Sigmoid colon (tissue), 6 donors: ENCODE measurements at regions not wholly inside any gene's neighbourhood (a gene's known extent, or its start where the extent isn't known, plus 50 kb on each side); places are given as distances from the start of the nearest gene placed in this dataset.
A peak's percentile ranks its signal among the peaks of the same experiment; 100 is the strongest.

ENCODE experiments used
- DNase-seq: peaks from one replicate; pipeline ENCODE4 v3.0.0-alpha.2; 2019
- H3K27ac ChIP-seq, 4 donors: fragments of 200-600 bp; sonication (generic); one replicate each; pipeline ENCODE4 v1.5.1; 2016 to 2019; ENCODE audit warnings: mild to moderate bottlenecking in 1 of 4
- H3K27me3 ChIP-seq, 3 donors: fragments of 200-600 bp; sonication (generic); one replicate each; pipeline ENCODE4 v1.5.1; 2019; ENCODE audit warnings: mild to moderate bottlenecking in 1 of 3
- H3K36me3 ChIP-seq, 4 donors: fragments of 200-600 bp; sonication (generic); one replicate each; pipeline ENCODE4 v1.5.1; 2016 to 2019
- H3K4me1 ChIP-seq, 4 donors: fragments of 200-600 bp; sonication (generic); one replicate each; pipeline ENCODE4 v1.5.1; 2017 to 2019
- H3K4me3 ChIP-seq, 4 donors: fragments of 200-600 bp; sonication (generic); one replicate each; pipeline ENCODE4 v1.5.1; 2017 to 2019; ENCODE audit warnings: mild to moderate bottlenecking in 2 of 4, moderate library complexity in 1 of 4
- H3K9me3 ChIP-seq, 4 donors: fragments of 200-600 bp in 3 of 4; sonication (generic) in 3 of 4; one replicate each; pipeline versions ENCODE4 v1.5.1 to v1.6.1; 2013 to 2019
- CTCF ChIP-seq, 4 experiments: fragments of 450-650 bp in 3 of 4; fragments of 200-600 bp in 1 of 4; IDR thresholded peaks; one replicate each; pipeline ENCODE4 v1.5.1; 2016 to 2019; ENCODE audit warnings: antibody characterized with exemption in 4 of 4, mild to moderate bottlenecking in 3 of 4, moderate library complexity in 2 of 4
- EP300 ChIP-seq, 4 donors: sonication (generic); formaldehyde crosslinking; IDR thresholded peaks; one replicate each; pipeline ENCODE4 v1.6.1; 2017; ENCODE audit warnings: antibody characterized with exemption in 4 of 4
- POLR2A ChIP-seq, 2 donors: fragments of 450-650 bp; IDR thresholded peaks; one replicate each; pipeline ENCODE4 v1.6.1; 2016; ENCODE audit warnings: antibody characterized with exemption in 2 of 2, mild to moderate bottlenecking in 2 of 2, moderate library complexity in 2 of 2
- POLR2AphosphoS5 ChIP-seq, 4 donors: sonication (generic); formaldehyde crosslinking; IDR thresholded peaks; one replicate each; pipeline ENCODE4 v1.6.1; 2017; ENCODE audit warnings: antibody characterized with exemption in 4 of 4
- WGBS, 2 donors: extraction: QIAGEN DNeasy Blood & Tissue Kit; methylation state at CpG; one replicate each; pipeline ENCODE4 v1.1.7; 2013; 5-methylcytosine and 5-hydroxymethylcytosine counted together
- intact Hi-C: fragments of 100-400 bp; cut with DNase I; formaldehyde crosslinking; loops from one replicate; pipeline ENCODE4 v1.15.1; 2023
- donor health status: healthy with polysubstance abuse.
- donor health status: healthy.

DNA sequence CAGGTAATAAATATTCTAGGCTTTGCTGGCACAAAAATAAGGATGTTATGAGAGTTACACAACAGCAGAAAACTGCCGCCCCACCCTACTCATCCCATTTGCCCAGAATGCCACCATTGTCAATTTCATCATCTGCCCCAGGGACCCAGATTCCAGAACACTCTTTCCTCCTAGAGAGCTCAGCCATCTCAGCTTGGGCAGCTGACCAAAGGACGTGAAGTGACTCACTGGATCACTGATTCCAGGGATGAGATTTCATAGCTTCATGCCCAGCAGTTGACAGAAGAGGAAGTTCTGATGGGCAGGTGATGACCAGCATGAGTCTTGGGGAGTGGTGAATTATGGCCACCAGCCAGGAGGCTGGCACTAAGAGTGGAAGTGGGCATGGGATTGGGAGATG, 450.3 kb downstream of the RMST start:
- Histone ChIP-seq H3K36me3 (no peaks in the 10 kb centered on the region), H3K9me3 (no peaks in the 10 kb centered on the region), H3K4me1 (no peaks in the 10 kb centered on the region), H3K4me3 (no peak overlapping the region), H3K27me3 (no peaks in the 10 kb centered on the region), H3K27ac (no peak overlapping the region)
- intact Hi-C loops, result no loop called here
- WGBS, 2 donors, result 71 to 79% methylated on average over 2 of the region's 2 CpGs
- no peak for DNase-seq
- no peak for TF ChIP-seq CTCF (IDR thresholded peaks at IDR 0.05)

DNA sequence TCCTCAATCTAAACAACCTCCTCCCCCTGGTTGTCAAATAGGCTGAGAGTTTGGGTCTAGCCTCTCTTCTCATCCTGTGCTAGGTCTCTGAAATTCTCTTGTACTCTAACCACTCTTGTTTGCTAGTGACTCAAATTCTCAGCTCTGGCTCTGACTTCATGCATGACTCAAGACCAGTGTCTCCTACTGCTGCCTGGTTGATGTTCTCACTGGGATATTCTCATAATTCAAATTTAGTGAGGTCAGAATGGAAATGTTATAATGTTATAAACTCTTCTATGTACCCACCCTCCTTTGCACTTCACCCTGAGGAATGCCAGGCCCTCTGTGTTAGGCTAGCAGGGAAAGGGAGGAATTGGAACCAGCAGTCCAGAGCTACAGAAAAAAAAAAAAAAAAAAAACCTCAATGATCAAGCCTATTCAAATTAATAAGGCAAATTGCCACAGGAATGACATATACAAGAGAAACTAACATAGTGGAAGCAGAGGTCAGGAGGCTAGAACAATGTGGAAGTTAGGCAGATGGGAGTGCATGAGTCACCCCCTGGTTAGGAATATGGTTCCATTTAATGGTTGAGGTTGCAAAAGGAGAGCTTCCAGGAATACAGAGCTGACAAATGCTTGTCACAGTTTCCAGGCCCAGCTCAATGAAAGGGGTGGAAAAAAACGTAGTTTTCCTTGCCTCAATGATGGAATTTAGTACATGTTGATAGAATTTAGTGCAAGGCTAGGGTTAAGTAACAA, 459.5 kb downstream of the RMST start:
- intact Hi-C loops, result no loop called here
- H3K27ac ChIP-seq, result peak overlapping the region in 3 of 4 donors; percentile 48 to 74 (median 55)
- H3K36me3 ChIP-seq, result no peaks in the 10 kb centered on the region
- H3K27me3 ChIP-seq, result no peaks in the 10 kb centered on the region
- no peaks in the 10 kb centered on the region for H3K9me3 ChIP-seq
- no peak overlapping the region for H3K4me3 ChIP-seq
- peaks cover 0 to 13% (median 7%) of the 10 kb centered on the region in 4 donors for H3K4me1 ChIP-seq
- DNase-seq, result no peak
- TF ChIP-seq POLR2A (IDR thresholded peaks at IDR 0.05), result no peak
- TF ChIP-seq EP300 (IDR thresholded peaks at IDR 0.05), result peak in 1 of 4 donors; percentile 28
- TF ChIP-seq POLR2AphosphoS5 (IDR thresholded peaks at IDR 0.05), result peak in 3 of 4 donors; percentile 16 to 62 (median 33)
- WGBS, 2 donors, result 20 to 53% methylated on average over 1 of the region's 1 CpG

DNA sequence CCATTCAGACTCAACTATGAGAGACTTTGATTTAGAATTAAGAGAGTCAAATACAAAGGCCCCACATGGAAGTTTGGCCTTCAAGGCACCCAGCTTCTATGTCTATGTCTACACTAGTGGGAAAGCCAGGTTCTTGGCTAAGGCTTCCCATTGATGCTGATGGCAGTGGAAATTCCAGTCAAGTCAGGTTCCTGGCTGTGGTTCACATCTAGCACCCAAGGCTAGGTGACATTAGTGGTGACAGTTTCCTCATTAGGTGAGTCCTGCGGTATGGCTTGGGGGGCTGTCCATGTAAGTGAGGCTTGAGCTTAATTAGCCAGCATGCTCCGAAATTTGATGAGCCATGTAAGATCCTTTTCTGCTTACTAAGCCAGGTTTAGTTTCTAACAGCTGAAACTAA, 460.9 kb downstream of the RMST start:
- Histone ChIP-seq H3K4me1 (peaks cover 0 to 19% (median 12%) of the 10 kb centered on the region in 4 donors), H3K4me3 (no peak overlapping the region), H3K27ac (peak overlapping the region in 1 of 4 donors; percentile 74), H3K36me3 (no peaks in the 10 kb centered on the region), H3K27me3 (no peaks in the 10 kb centered on the region), H3K9me3 (no peaks in the 10 kb centered on the region)
- no peak for TF ChIP-seq POLR2A (IDR thresholded peaks at IDR 0.05)
- no peak for TF ChIP-seq EP300 (IDR thresholded peaks at IDR 0.05)
- no peak for TF ChIP-seq CTCF (IDR thresholded peaks at IDR 0.05)
- TF ChIP-seq POLR2AphosphoS5 (IDR thresholded peaks at IDR 0.05), result no peak
- WGBS, 2 donors, result 81 to 86% methylated on average over 2 of the region's 2 CpGs
- DNase-seq, result no peak
- intact Hi-C loops, result no loop called here

GRCh38 chr12:97924122-97924521, 461.5 kb downstream of the RMST start:
- Histone ChIP-seq H3K9me3 (no peaks in the 10 kb centered on the region), H3K36me3 (no peaks in the 10 kb centered on the region), H3K27ac (no peak overlapping the region), H3K4me3 (no peak overlapping the region), H3K27me3 (no peaks in the 10 kb centered on the region), H3K4me1 (peaks cover 0 to 19% (median 12%) of the 10 kb centered on the region in 4 donors)
- 75 to 79% methylated on average over 4 of the region's 4 CpGs for WGBS, 2 donors
- DNase-seq, result no peak
- TF ChIP-seq EP300 (IDR thresholded peaks at IDR 0.05) (no peak), CTCF (IDR thresholded peaks at IDR 0.05) (no peak), POLR2A (IDR thresholded peaks at IDR 0.05) (no peak), POLR2AphosphoS5 (IDR thresholded peaks at IDR 0.05) (no peak)
- intact Hi-C loops, result no loop called here

DNA sequence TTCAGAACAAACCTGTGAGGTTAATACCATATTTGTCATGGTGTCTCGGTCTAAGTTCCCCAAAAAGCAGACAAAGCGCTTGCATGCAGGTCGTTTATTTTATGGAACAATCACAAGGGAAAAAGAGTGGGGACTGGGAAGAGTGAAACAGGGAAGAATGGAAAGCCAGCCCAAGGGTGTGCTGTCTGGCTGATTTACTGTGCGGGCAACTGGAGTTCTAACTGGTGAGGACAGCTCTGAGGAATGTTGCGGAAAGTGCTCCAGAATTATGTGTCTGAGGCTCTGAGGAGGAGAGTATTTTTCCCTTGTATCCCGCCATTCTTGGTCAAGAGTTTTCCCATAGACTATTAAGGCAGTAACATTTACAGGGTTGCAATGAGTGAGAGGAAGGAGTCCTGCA, 465.4 kb downstream of the RMST start:
- no peaks in the 10 kb centered on the region for H3K27me3 ChIP-seq
- H3K27ac ChIP-seq, result peak overlapping the region in 2 of 4 donors; percentile 24 to 58
- H3K36me3 ChIP-seq, result no peaks in the 10 kb centered on the region
- DNase-seq, result no peak
- H3K9me3 ChIP-seq, result no peaks in the 10 kb centered on the region
- no peak overlapping the region for H3K4me3 ChIP-seq
- intact Hi-C loops, result no loop called here
- peaks cover 0 to 10% (median 3%) of the 10 kb centered on the region in 4 donors for H3K4me1 ChIP-seq
- TF ChIP-seq POLR2AphosphoS5 (IDR thresholded peaks at IDR 0.05) (no peak), CTCF (IDR thresholded peaks at IDR 0.05) (no peak), EP300 (IDR thresholded peaks at IDR 0.05) (no peak), POLR2A (IDR thresholded peaks at IDR 0.05) (no peak)
- WGBS, 2 donors, result 77 to 80% methylated on average over 6 of the region's 6 CpGs
